ENCODE measurements at regions not wholly inside any gene's neighbourhood (a gene's known extent, or its start where the extent isn't known, plus 50 kb on each side); places are given as distances from the start of the nearest gene placed in this dataset.

DNA sequence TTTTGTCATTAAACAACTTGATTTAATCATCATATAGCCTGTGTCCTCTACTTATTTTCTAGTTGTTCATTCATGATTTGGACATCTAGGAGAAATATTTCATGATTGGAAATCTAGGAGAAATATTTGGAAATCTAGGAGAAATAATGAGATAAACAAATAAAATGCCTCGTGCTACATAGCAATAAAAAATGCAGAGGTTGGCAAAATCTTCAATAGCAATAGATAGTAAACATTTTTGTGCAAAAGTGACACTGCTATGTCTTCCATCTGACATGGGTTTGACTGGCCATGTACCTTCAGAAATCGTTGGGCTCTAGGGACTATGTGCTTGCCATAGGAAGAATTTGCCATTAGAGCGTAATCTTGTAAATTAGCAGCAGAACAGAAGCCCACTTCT is 1304.5 kb upstream of the ZEB2 start:
- POLR2A ChIA-PET (ENCODE audit: low non-redundant PET) = no interaction called here
- no peak for TF ChIP-seq EZH2 (IDR thresholded peaks at IDR 0.05; ENCODE audit: borderline replicate concordance, low read depth, low read length, poor library complexity, severe bottlenecking)
- TF ChIP-seq, protein P1, sequence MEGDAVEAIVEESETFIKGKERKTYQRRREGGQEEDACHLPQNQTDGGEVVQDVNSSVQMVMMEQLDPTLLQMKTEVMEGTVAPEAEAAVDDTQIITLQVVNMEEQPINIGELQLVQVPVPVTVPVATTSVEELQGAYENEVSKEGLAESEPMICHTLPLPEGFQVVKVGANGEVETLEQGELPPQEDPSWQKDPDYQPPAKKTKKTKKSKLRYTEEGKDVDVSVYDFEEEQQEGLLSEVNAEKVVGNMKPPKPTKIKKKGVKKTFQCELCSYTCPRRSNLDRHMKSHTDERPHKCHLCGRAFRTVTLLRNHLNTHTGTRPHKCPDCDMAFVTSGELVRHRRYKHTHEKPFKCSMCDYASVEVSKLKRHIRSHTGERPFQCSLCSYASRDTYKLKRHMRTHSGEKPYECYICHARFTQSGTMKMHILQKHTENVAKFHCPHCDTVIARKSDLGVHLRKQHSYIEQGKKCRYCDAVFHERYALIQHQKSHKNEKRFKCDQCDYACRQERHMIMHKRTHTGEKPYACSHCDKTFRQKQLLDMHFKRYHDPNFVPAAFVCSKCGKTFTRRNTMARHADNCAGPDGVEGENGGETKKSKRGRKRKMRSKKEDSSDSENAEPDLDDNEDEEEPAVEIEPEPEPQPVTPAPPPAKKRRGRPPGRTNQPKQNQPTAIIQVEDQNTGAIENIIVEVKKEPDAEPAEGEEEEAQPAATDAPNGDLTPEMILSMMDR (conservative IDR thresholded peaks at IDR 0.05; ENCODE audit: low read depth, low read length) = no peak
- Histone ChIP-seq H3K36me3 (ENCODE audit: insufficient read depth, low read length, poor library complexity, severe bottlenecking) (no peaks in the 10 kb centered on the region), H3K9me3 (ENCODE audit: low read depth, low read length, poor library complexity, severe bottlenecking) (no peaks in the 10 kb centered on the region), H3K27ac (ENCODE audit: low read depth, low read length, poor library complexity, severe bottlenecking) (no peak overlapping the region), H3K4me1 (ENCODE audit: insufficient read depth, low read length, poor library complexity, severe bottlenecking) (no peaks in the 10 kb centered on the region), H3K4me3 (ENCODE audit: low read depth, low read length, poor library complexity, severe bottlenecking) (no peak overlapping the region), H3K27me3 (replicated peaks; ENCODE audit: insufficient read depth, low read depth, low read length, poor library complexity) (no peaks in the 10 kb centered on the region)
- intact Hi-C loops (cut with micrococcal nuclease; ENCODE audit: unreplicated experiment) = no loop called here
- BruUV-seq (replicated peaks) = no TSS peak
- CTCF ChIA-PET = no interaction called here
- DNase-seq (ENCODE audit: low spot score) = no peak

DNA sequence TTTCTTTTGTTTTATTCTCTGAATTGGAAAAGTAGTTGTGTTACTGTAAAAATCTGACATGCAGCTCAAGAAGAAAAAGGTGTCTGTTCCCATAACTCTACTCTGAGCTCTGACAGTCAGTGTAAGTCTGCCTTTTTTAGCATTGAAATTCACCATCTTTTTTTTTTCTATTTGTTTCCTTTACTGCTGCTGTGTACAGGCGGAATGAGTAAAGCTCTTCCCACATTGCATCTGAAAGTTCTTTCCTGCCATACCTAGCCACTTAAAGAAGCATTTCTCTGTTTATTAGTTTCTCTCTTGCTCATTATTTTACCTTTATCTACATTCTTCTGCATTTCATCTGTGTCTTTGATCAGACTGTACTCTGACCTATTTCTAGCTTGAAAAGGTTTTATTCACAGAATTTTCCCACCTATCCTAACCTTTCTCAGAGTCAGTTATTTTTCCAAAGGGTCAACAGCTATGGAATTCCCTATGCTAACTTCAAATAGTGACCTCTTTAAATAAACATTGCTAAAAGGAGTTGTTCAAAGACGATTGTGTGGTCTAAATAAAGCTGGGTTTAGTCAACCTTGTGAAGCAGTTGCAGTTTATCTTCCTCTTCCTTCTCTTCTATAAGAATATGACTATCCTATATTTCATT is 1303.1 kb upstream of the ZEB2 start:
- TF ChIP-seq, protein P1 (conservative IDR thresholded peaks at IDR 0.05; ENCODE audit: low read depth, low read length) = no peak
- TF ChIP-seq EZH2 (IDR thresholded peaks at IDR 0.05; ENCODE audit: borderline replicate concordance, low read depth, low read length, poor library complexity, severe bottlenecking) = no peak
- CTCF ChIA-PET = no interaction called here
- BruUV-seq (replicated peaks) = no TSS peak
- Histone ChIP-seq H3K4me3 (ENCODE audit: low read depth, low read length, poor library complexity, severe bottlenecking) (no peak overlapping the region), H3K9me3 (ENCODE audit: low read depth, low read length, poor library complexity, severe bottlenecking) (no peaks in the 10 kb centered on the region), H3K27ac (ENCODE audit: low read depth, low read length, poor library complexity, severe bottlenecking) (no peak overlapping the region), H3K36me3 (ENCODE audit: insufficient read depth, low read length, poor library complexity, severe bottlenecking) (no peaks in the 10 kb centered on the region), H3K27me3 (replicated peaks; ENCODE audit: insufficient read depth, low read depth, low read length, poor library complexity) (no peaks in the 10 kb centered on the region), H3K4me1 (ENCODE audit: insufficient read depth, low read length, poor library complexity, severe bottlenecking) (no peaks in the 10 kb centered on the region)
- POLR2A ChIA-PET (ENCODE audit: low non-redundant PET) = interaction anchor here (0.6 kb wide), 1 partner anchor 1396 kb away, joined by 4 read pairs; no protein-coding TSS in a partner anchor
- no peak for DNase-seq (ENCODE audit: low spot score)
- intact Hi-C loops (cut with micrococcal nuclease; ENCODE audit: unreplicated experiment) = no loop called here

DNA sequence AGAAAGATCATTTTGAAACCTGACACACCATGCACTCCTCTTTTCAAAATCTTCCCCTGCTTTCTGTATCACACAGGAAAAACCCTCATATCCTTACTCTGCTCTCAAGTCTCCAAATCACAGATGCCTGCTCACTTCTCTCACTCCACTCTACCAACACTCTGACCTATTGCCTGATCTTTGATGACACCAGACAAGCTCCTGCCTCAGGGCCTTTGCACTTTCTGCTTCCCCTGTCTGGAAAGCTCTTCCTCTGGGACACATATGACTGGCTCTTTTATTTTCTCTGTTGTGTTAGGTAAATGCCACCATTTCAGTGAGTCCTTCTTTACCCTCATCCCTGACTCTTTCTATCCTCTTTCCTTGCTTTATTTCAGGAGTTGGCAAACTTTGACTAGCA is 1300.7 kb upstream of the ZEB2 start:
- H3K27me3 ChIP-seq (replicated peaks; ENCODE audit: insufficient read depth, low read depth, low read length, poor library complexity) = no peaks in the 10 kb centered on the region
- TF ChIP-seq, protein P1 (conservative IDR thresholded peaks at IDR 0.05; ENCODE audit: low read depth, low read length) = no peak
- TF ChIP-seq EZH2 (IDR thresholded peaks at IDR 0.05; ENCODE audit: borderline replicate concordance, low read depth, low read length, poor library complexity, severe bottlenecking) = no peak
- ChIA-PET POLR2A (ENCODE audit: low non-redundant PET) (no interaction called here), CTCF (no interaction called here)
- H3K27ac ChIP-seq (ENCODE audit: low read depth, low read length, poor library complexity, severe bottlenecking) = no peak overlapping the region
- no peak overlapping the region for H3K4me3 ChIP-seq (ENCODE audit: low read depth, low read length, poor library complexity, severe bottlenecking)
- no peaks in the 10 kb centered on the region for H3K36me3 ChIP-seq (ENCODE audit: insufficient read depth, low read length, poor library complexity, severe bottlenecking)
- intact Hi-C loops (cut with micrococcal nuclease; ENCODE audit: unreplicated experiment) = no loop called here
- H3K4me1 ChIP-seq (ENCODE audit: insufficient read depth, low read length, poor library complexity, severe bottlenecking) = peaks cover 4% of the 10 kb centered on the region
- H3K9me3 ChIP-seq (ENCODE audit: low read depth, low read length, poor library complexity, severe bottlenecking) = no peaks in the 10 kb centered on the region
- BruUV-seq (replicated peaks) = no TSS peak
- no peak for DNase-seq (ENCODE audit: low spot score)
